LNCaP clone FGC (cell line): ENCODE measurements at regions not wholly inside any gene's neighbourhood (a gene's known extent, or its start where the extent isn't known, plus 50 kb on each side); places are given as distances from the start of the nearest gene placed in this dataset.

Experiments
- DNase-seq: peaks from one replicate; pipeline ENCODE4 v3.0.0-alpha.2; 2011; ENCODE audit warnings: low read depth
- H3K4me3 ChIP-seq: 2 replicates; pipeline ENCODE4 v1.5.1; 2011; ENCODE audit warnings: mild to moderate bottlenecking, low read depth, low read length, control low read depth
- CTCF ChIP-seq: IDR thresholded peaks from 2 replicates; pipeline ENCODE4 v1.5.1; 2012; ENCODE audit warnings: mild to moderate bottlenecking; ENCODE audit not compliant: control insufficient read depth, insufficient read depth; ENCODE audit errors: extremely low read depth

GRCh38 chr16:64184156-64184555, 937.7 kb downstream of the CDH11 start:
- H3K4me3 ChIP-seq: no peak overlapping the region
- no peak for TF ChIP-seq CTCF
- no peak for DNase-seq

- DNase-seq: no peak
- H3K4me3 ChIP-seq: no peak overlapping the region
- TF ChIP-seq CTCF: no peak
Observed at GRCh38 chr16:64182985-64183384, 938.9 kb downstream of the CDH11 start.

- DNase-seq: no peak
- no peak for TF ChIP-seq CTCF
- no peak overlapping the region for H3K4me3 ChIP-seq
Observed at GRCh38 chr16:64181271-64181925, 940.5 kb downstream of the CDH11 start.

- H3K4me3 ChIP-seq: no peak overlapping the region
- DNase-seq: no peak
- no peak for TF ChIP-seq CTCF
Observed at GRCh38 chr16:64180136-64180900, 941.5 kb downstream of the CDH11 start.

GRCh38 chr16:64174327-64174726, 947.5 kb downstream of the CDH11 start:
- TF ChIP-seq CTCF: no peak
- no peak for DNase-seq
- H3K4me3 ChIP-seq: no peak overlapping the region

GRCh38 chr16:64172652-64173051, 949.2 kb downstream of the CDH11 start:
- no peak overlapping the region for H3K4me3 ChIP-seq
- no peak for TF ChIP-seq CTCF
- no peak for DNase-seq
